OCI-LY1 (cell line): ENCODE measurements at regions not wholly inside any gene's neighbourhood (a gene's known extent, or its start where the extent isn't known, plus 50 kb on each side); places are given as distances from the start of the nearest gene placed in this dataset.

ENCODE experiments used
- H2AFZ ChIP-seq: fragments of 200-600 bp; sonication (generic), shearing (Covaris generic); 2 replicates; pipeline ENCODE4 v1.6.0; 2014; ENCODE audit warnings: antibody characterized with exemption, mild to moderate bottlenecking, low read length
- H3F3A ChIP-seq: fragments of 200-600 bp; sonication (generic), shearing (Covaris generic); 2 replicates; pipeline ENCODE4 v1.6.0; 2014; ENCODE audit warnings: mild to moderate bottlenecking, antibody characterized with exemption, low read length, moderate library complexity; ENCODE audit not compliant: insufficient read depth
- H3K27ac ChIP-seq: fragments of 200-600 bp; sonication (generic); 2 replicates; pipeline ENCODE4 v1.5.1; 2014; ENCODE audit warnings: low read length, mixed run types, mild to moderate bottlenecking, low read depth; ENCODE audit not compliant: poor library complexity, severe bottlenecking
- H3K27me3 ChIP-seq: fragments of 200-600 bp; sonication (generic); 2 replicates; pipeline ENCODE4 v1.6.0; 2014; ENCODE audit warnings: antibody characterized with exemption, mild to moderate bottlenecking, low read length, moderate library complexity; ENCODE audit not compliant: insufficient read depth
- H3K36me3 ChIP-seq: fragments of 200-600 bp; sonication (generic); 2 replicates; pipeline ENCODE4 v1.6.1; 2014; ENCODE audit warnings: mild to moderate bottlenecking, antibody characterized with exemption, low read length, moderate library complexity, mixed read lengths; ENCODE audit not compliant: insufficient read depth
- H3K4me1 ChIP-seq: fragments of 200-600 bp; sonication (generic); 2 replicates; pipeline ENCODE4 v1.5.1; 2014; ENCODE audit warnings: mild to moderate bottlenecking, low read length, moderate library complexity; ENCODE audit not compliant: insufficient read depth, severe bottlenecking
- H3K4me2 ChIP-seq: fragments of 200-600 bp; sonication (generic), shearing (Covaris generic); 2 replicates; pipeline ENCODE4 v1.6.1; 2014; ENCODE audit warnings: low read length
- H3K4me3 ChIP-seq: fragments of 200-600 bp; sonication (generic); 2 replicates; pipeline ENCODE4 v1.5.1; 2014; ENCODE audit warnings: low read length, low read depth, mild to moderate bottlenecking, mixed read lengths; ENCODE audit not compliant: poor library complexity, severe bottlenecking
- H3K79me2 ChIP-seq: fragments of 200-600 bp; shearing (Covaris generic); 2 replicates; pipeline ENCODE4 v1.6.1; 2016; ENCODE audit warnings: mixed run types, low read length, mixed read lengths; ENCODE audit not compliant: insufficient read depth
- H3K9ac ChIP-seq: fragments of 200-600 bp; sonication (generic), shearing (Covaris generic); 2 replicates; pipeline ENCODE4 v1.6.1; 2014; ENCODE audit warnings: mild to moderate bottlenecking, low read length, mixed read lengths
- H3K9me2 ChIP-seq: fragments of 200-600 bp; sonication (generic), shearing (Covaris generic); 2 replicates; pipeline ENCODE4 v1.6.1; 2014; ENCODE audit warnings: low read depth, mild to moderate bottlenecking, low read length, mixed read lengths
- H3K9me3 ChIP-seq: fragments of 200-600 bp; shearing (Covaris generic); 2 replicates; pipeline ENCODE4 v1.6.1; 2014; ENCODE audit warnings: low read length, mixed read lengths
- H4K20me1 ChIP-seq: fragments of 200-600 bp; sonication (generic), shearing (Covaris generic); 2 replicates; pipeline ENCODE4 v1.6.0; 2016; ENCODE audit warnings: mild to moderate bottlenecking, low read length; ENCODE audit not compliant: insufficient read depth
- EZH2 ChIP-seq: fragments of 200-600 bp; sonication (generic), shearing (Covaris generic); IDR thresholded peaks from 2 replicates; pipeline ENCODE4 v1.8.0; 2017; ENCODE audit warnings: borderline replicate concordance, mixed run types, mild to moderate bottlenecking, antibody characterized with exemption, low read length, moderate library complexity, mixed read lengths
- TF ChIP-seq, protein P1 (sequence below): fragments of 200-600 bp; sonication (generic), shearing (Covaris generic); IDR thresholded peaks from 2 replicates; pipeline ENCODE4 v1.5.1; 2017; ENCODE audit warnings: mild to moderate bottlenecking, antibody characterized with exemption, low read length, moderate library complexity, mixed read lengths

DNA sequence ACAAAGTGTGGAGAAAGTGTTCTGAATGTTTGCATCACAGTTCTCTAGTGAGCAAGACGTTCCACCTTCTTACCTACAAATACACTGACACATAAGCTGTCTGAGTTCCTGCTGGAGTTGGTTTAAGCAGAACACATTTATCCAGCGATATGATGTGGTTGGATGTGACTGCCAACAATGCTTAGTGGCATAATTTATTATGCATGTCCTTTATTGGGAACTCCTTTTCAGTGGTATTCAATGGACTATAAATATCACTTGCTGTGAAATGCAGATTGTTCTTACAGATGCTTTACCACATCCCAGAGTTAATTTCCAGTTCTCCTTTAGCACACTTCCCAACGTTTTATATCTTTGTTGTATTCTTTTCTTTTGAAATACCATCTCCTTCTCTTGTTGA lies 222.2 kb downstream of the LURAP1L start:
- H3K4me2 ChIP-seq, result no peak overlapping the region
- H3K27ac ChIP-seq, result no peak overlapping the region
- H3K9ac ChIP-seq, result no peak overlapping the region
- no peaks in the 10 kb centered on the region for H3F3A ChIP-seq
- no peak overlapping the region for H3K4me3 ChIP-seq
- H3K9me3 ChIP-seq, result no peaks in the 10 kb centered on the region
- H3K4me1 ChIP-seq, result no peaks in the 10 kb centered on the region
- no peaks in the 10 kb centered on the region for H4K20me1 ChIP-seq
- no peak overlapping the region for H2AFZ ChIP-seq
- TF ChIP-seq, protein P1, sequence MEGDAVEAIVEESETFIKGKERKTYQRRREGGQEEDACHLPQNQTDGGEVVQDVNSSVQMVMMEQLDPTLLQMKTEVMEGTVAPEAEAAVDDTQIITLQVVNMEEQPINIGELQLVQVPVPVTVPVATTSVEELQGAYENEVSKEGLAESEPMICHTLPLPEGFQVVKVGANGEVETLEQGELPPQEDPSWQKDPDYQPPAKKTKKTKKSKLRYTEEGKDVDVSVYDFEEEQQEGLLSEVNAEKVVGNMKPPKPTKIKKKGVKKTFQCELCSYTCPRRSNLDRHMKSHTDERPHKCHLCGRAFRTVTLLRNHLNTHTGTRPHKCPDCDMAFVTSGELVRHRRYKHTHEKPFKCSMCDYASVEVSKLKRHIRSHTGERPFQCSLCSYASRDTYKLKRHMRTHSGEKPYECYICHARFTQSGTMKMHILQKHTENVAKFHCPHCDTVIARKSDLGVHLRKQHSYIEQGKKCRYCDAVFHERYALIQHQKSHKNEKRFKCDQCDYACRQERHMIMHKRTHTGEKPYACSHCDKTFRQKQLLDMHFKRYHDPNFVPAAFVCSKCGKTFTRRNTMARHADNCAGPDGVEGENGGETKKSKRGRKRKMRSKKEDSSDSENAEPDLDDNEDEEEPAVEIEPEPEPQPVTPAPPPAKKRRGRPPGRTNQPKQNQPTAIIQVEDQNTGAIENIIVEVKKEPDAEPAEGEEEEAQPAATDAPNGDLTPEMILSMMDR, result no peak
- no peak for TF ChIP-seq EZH2
- H3K27me3 ChIP-seq, result no peaks in the 10 kb centered on the region
- no peaks in the 10 kb centered on the region for H3K79me2 ChIP-seq
- no peaks in the 10 kb centered on the region for H3K9me2 ChIP-seq
- no peaks in the 10 kb centered on the region for H3K36me3 ChIP-seq

DNA sequence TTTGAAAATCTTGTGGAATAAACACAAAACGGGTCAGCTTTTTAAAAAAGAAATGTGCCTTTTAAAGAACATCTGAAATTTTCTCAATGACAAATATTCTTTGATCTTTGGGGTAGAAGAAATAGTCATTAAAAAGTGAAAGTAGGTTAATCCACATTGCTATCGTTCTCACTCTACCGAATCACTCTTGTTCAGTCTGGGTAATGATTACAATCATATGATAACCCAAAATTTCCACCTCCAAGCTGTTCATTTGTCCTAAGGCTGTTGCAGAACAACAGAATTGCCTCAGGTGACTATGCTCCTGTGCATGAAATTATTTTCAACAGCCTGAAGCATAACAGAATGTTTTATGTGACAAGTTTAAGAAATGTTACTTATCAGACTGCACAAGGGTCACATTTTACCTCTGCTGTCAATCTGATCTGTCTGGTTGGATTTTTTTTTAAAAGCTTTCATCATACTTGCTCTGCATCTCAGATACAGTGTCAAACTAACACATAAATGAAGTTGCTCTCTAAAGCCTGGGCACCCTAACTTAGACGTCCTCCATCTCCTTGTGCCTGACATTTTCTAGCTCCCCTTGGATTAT lies 227.3 kb downstream of the LURAP1L start:
- TF ChIP-seq EZH2, result no peak
- TF ChIP-seq, protein P1, result no peak

DNA sequence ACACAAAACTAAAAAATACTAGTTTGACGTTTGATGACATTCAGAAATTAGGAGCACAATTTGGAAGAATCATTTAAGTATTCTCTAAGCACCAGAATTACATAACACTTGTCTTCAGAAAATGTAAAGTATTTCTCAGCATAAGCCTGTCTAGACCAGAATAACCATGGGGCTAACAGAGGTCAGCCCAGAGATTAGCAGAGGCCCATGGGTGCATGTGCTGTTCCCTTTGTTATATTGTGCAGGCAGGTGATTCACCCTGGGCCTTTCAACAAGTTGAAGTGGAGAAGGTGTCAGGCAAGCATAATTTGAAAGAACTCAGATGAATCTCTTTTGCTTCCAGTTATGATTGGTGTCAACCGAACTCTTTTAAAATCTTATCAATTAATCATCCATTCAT lies 227.9 kb downstream of the LURAP1L start:
- Histone ChIP-seq H3K4me1 (no peaks in the 10 kb centered on the region), H3F3A (no peaks in the 10 kb centered on the region), H3K4me2 (no peak overlapping the region), H3K9me2 (no peaks in the 10 kb centered on the region), H3K79me2 (no peaks in the 10 kb centered on the region), H3K27ac (no peak overlapping the region), H3K27me3 (no peaks in the 10 kb centered on the region), H3K9me3 (no peaks in the 10 kb centered on the region), H3K9ac (no peak overlapping the region), H4K20me1 (no peaks in the 10 kb centered on the region), H2AFZ (no peak overlapping the region), H3K4me3 (no peak overlapping the region), H3K36me3 (no peaks in the 10 kb centered on the region)
- TF ChIP-seq EZH2, result no peak
- TF ChIP-seq, protein P1, result no peak

More for the DNA sequence above, 227.3 kb downstream of the LURAP1L start:
- no peaks in the 10 kb centered on the region for H3F3A ChIP-seq
- H3K27ac ChIP-seq, result no peak overlapping the region
- no peak overlapping the region for H2AFZ ChIP-seq
- H3K4me1 ChIP-seq, result no peaks in the 10 kb centered on the region
- H3K4me3 ChIP-seq, result no peak overlapping the region
- H3K36me3 ChIP-seq, result no peaks in the 10 kb centered on the region
- no peak overlapping the region for H3K9ac ChIP-seq
- no peaks in the 10 kb centered on the region for H3K27me3 ChIP-seq
- no peaks in the 10 kb centered on the region for H3K9me3 ChIP-seq
- H4K20me1 ChIP-seq, result no peaks in the 10 kb centered on the region
- H3K9me2 ChIP-seq, result no peaks in the 10 kb centered on the region
- H3K4me2 ChIP-seq, result no peak overlapping the region
- H3K79me2 ChIP-seq, result no peaks in the 10 kb centered on the region
